Stimulated activated CD8-positive, alpha-beta memory T cell treated with anti-CD3 and anti-CD28 coated beads, Interleukin-4, amount 100 ng/mL, for 4 hours (primary cell): ENCODE measurements at regions not wholly inside any gene's neighbourhood (a gene's known extent, or its start where the extent isn't known, plus 50 kb on each side); places are given as distances from the start of the nearest gene placed in this dataset.

Experiments
- DNase-seq, 2 donors: peaks; one replicate each; pipeline ENCODE4 v3.0.0-alpha.2; 2020; ENCODE audit warnings: low read depth in 2 of 2, low spot score in 1 of 2

GRCh38 chr1:110765640-110766335 lies 91.0 kb upstream of the KCNA3 start:
- no peak for DNase-seq

GRCh38 chr1:110763149-110763548 lies 88.4 kb upstream of the KCNA3 start:
- DNase-seq = no peak

GRCh38 chr1:110760321-110760720 lies 85.6 kb upstream of the KCNA3 start:
- no peak for DNase-seq

GRCh38 chr1:110756506-110756905 lies 81.8 kb upstream of the KCNA3 start:
- no peak for DNase-seq

GRCh38 chr1:110752941-110753725 lies 78.4 kb upstream of the KCNA3 start:
- no peak for DNase-seq

- DNase-seq = no peak
Measured at GRCh38 chr1:110750562-110750961, 75.8 kb upstream of the KCNA3 start.

GRCh38 chr1:110749960-110750359 lies 75.2 kb upstream of the KCNA3 start:
- no peak for DNase-seq

- DNase-seq = peak; percentile 9 to 24
Measured at GRCh38 chr1:110746644-110747259, 72.0 kb upstream of the KCNA3 start.

- no peak for DNase-seq
Measured at GRCh38 chr1:110743397-110743796, 68.7 kb upstream of the KCNA3 start.

GRCh38 chr1:110736900-110737605 lies 62.3 kb upstream of the KCNA3 start:
- no peak for DNase-seq

GRCh38 chr1:110734133-110734680 lies 59.5 kb upstream of the KCNA3 start:
- no peak for DNase-seq

- no peak for DNase-seq
Measured at GRCh38 chr1:110731529-110731928, 56.8 kb upstream of the KCNA3 start.

GRCh38 chr1:110728388-110729001 lies 53.8 kb upstream of the KCNA3 start:
- DNase-seq = no peak

GRCh38 chr1:110727246-110727645 lies 52.5 kb upstream of the KCNA3 start:
- no peak for DNase-seq

GRCh38 chr1:110726755-110727154 lies 52.0 kb upstream of the KCNA3 start:
- no peak for DNase-seq
